H1 (cell line): ENCODE measurements at regions not wholly inside any gene's neighbourhood (a gene's known extent, or its start where the extent isn't known, plus 50 kb on each side); places are given as distances from the start of the nearest gene placed in this dataset.

Experiments used
- CTCF ChIA-PET: fragments of 300-600 bp; sonication (Branson Sonifier 250); formaldehyde crosslinking; loops from one replicate; lab custom pipeline; 2021; ENCODE audit not compliant: partially characterized antibody; lab: Charles Lee
- POLR2A ChIA-PET: fragments of 300-600 bp; sonication (Branson Sonifier 250); formaldehyde crosslinking; loops from one replicate; lab custom pipeline; 2021; ENCODE audit warnings: inconsistent platforms; ENCODE audit not compliant: partially characterized antibody; lab: Charles Lee
- DNase-seq, 2 experiments: peaks; one replicate each; pipeline versions ENCODE4 v3.0.0 to v3.0.0-alpha.2; 2010 to 2022; ENCODE audit warnings: low spot score in 2 of 2, low read depth in 1 of 2, mixed read lengths in 1 of 2
- FAIRE-seq: peaks from 2 replicates; lab custom pipeline; 2011; peaks lifted over from hg19 to GRCh38; lab: Jason Lieb, UNC
- H2AFZ ChIP-seq: 2 replicates; pipeline ENCODE4 v1.8.1; 2012; ENCODE audit warnings: low read length, inconsistent platforms
- H2AK5ac ChIP-seq: 2 replicates; pipeline ENCODE4 v1.6.1; 2013; ENCODE audit warnings: low read depth, low read length
- H2BK120ac ChIP-seq: replicated peaks from 2 replicates; pipeline ENCODE3; 2013; ENCODE audit warnings: low read depth, low read length, inconsistent platforms
- H2BK12ac ChIP-seq: 2 replicates; pipeline ENCODE4 v1.6.1; 2013; ENCODE audit warnings: low read depth, low read length
- H2BK15ac ChIP-seq: 2 replicates; pipeline ENCODE4 v1.6.1; 2013; ENCODE audit warnings: low read length
- H2BK20ac ChIP-seq: 2 replicates; pipeline ENCODE4 v1.6.1; 2013; ENCODE audit warnings: low read length
- H2BK5ac ChIP-seq: 2 replicates; pipeline ENCODE4 v1.6.1; 2013; ENCODE audit warnings: low read depth, low read length
- H3K14ac ChIP-seq: 2 replicates; pipeline ENCODE4 v1.6.1; 2013; ENCODE audit warnings: inconsistent platforms; ENCODE audit not compliant: insufficient read length
- H3K18ac ChIP-seq: 2 replicates; pipeline ENCODE4 v1.6.1; 2013; ENCODE audit warnings: low read length; ENCODE audit errors: extremely low read depth
- H3K23ac ChIP-seq: 2 replicates; pipeline ENCODE4 v1.6.1; 2013; ENCODE audit warnings: inconsistent platforms; ENCODE audit not compliant: insufficient read length
- H3K23me2 ChIP-seq: 2 replicates; pipeline ENCODE4 v1.6.1; 2013; ENCODE audit warnings: low read depth, low read length
- H3K27ac ChIP-seq: 2 replicates; pipeline ENCODE4 v1.6.1; 2011; ENCODE audit warnings: low read depth, low read length, inconsistent platforms
- H3K27me3 ChIP-seq, 4 experiments: replicated peaks in 1 of 4; 1 replicate in 1 of 4; 2 replicates in 3 of 4; pipeline versions ENCODE4 v1.6.1 to v1.8.1; 2011 to 2013; ENCODE audit warnings: low read length in 3 of 4, mild to moderate bottlenecking in 3 of 4, inconsistent platforms in 2 of 4, mixed read lengths in 2 of 4, moderate library complexity in 1 of 4; ENCODE audit not compliant: control insufficient read depth in 3 of 4, insufficient read depth in 3 of 4; ENCODE audit errors: extremely low read depth in 1 of 4
- H3K36me3 ChIP-seq, 4 experiments: 2 replicates each; pipeline versions ENCODE4 v1.6.1 to v1.8.1; 2011 to 2013; ENCODE audit warnings: mild to moderate bottlenecking in 4 of 4, low read length in 3 of 4, moderate library complexity in 2 of 4, control low read depth in 1 of 4, inconsistent platforms in 1 of 4; ENCODE audit not compliant: insufficient read depth in 4 of 4, control insufficient read depth in 2 of 4
- H3K4ac ChIP-seq: replicated peaks from 2 replicates; pipeline ENCODE3; 2013; ENCODE audit warnings: low read length, low read depth, mixed read lengths, inconsistent platforms; ENCODE audit not compliant: insufficient read length
- H3K4me1 ChIP-seq, 4 experiments: replicated peaks in 1 of 4; 1 replicate in 1 of 4; 2 replicates in 3 of 4; pipeline versions ENCODE4 v1.6.1 to v1.8.1; 2011 to 2013; ENCODE audit warnings: low read length in 3 of 4, inconsistent platforms in 2 of 4, mixed read lengths in 1 of 4; ENCODE audit not compliant: insufficient read depth in 4 of 4, control insufficient read depth in 3 of 4
- H3K4me2 ChIP-seq, 2 experiments: 2 replicates each; pipeline versions ENCODE4 v1.6.1 to v1.8.1; 2011 to 2013; ENCODE audit warnings: low read depth in 2 of 2, low read length in 2 of 2, control low read depth in 1 of 2, inconsistent platforms in 1 of 2, mild to moderate bottlenecking in 1 of 2; ENCODE audit not compliant: insufficient read depth in 1 of 2
- H3K4me3 ChIP-seq, 4 experiments: fragments of 200-600, 300-600 bp in 1 of 4; sonication (generic), shearing (Covaris generic), sonication (Bioruptor Twin) in 1 of 4; 2 replicates each; pipeline versions ENCODE4 v1.5.1 to v1.8.1; 2011 to 2016; ENCODE audit warnings: low read length in 4 of 4, low read depth in 3 of 4, control low read depth in 2 of 4, inconsistent platforms in 2 of 4, mild to moderate bottlenecking in 2 of 4, mixed read lengths in 1 of 4, moderate library complexity in 1 of 4; ENCODE audit not compliant: insufficient read depth in 2 of 4; ENCODE audit errors: extremely low read depth in 1 of 4
- H3K56ac ChIP-seq: replicated peaks from 2 replicates; pipeline ENCODE3; 2013; ENCODE audit warnings: low read depth, mild to moderate bottlenecking, mixed read lengths, low read length, inconsistent platforms; ENCODE audit not compliant: insufficient read length
- H3K79me1 ChIP-seq: 2 replicates; pipeline ENCODE4 v1.6.1; 2013; ENCODE audit warnings: low read depth, low read length, control low read depth
- H3K79me2 ChIP-seq, 2 experiments: 2 replicates each; pipeline versions ENCODE4 v1.6.1 to v1.8.1; 2012 to 2013; ENCODE audit warnings: low read length in 2 of 2, mild to moderate bottlenecking in 2 of 2, inconsistent platforms in 1 of 2; ENCODE audit not compliant: insufficient read depth in 2 of 2, control insufficient read depth in 1 of 2
- H3K9ac ChIP-seq, 4 experiments: replicated peaks in 1 of 4; 1 replicate in 1 of 4; 2 replicates in 3 of 4; pipeline versions ENCODE4 v1.6.1 to v1.8.1; 2011 to 2013; ENCODE audit warnings: low read depth in 3 of 4, low read length in 3 of 4, control low read depth in 2 of 4, mild to moderate bottlenecking in 2 of 4, moderate library complexity in 2 of 4, inconsistent platforms in 1 of 4; ENCODE audit errors: extremely low read depth in 1 of 4
- H3K9me3 ChIP-seq, 2 experiments: 2 replicates each; pipeline versions ENCODE4 v1.6.1 to v1.8.1; 2012 to 2013; ENCODE audit warnings: mild to moderate bottlenecking in 2 of 2, moderate library complexity in 2 of 2, control low read depth in 1 of 2, inconsistent platforms in 1 of 2, low read depth in 1 of 2, low read length in 1 of 2, mixed read lengths in 1 of 2; ENCODE audit not compliant: insufficient read depth in 2 of 2
- H4K20me1 ChIP-seq, 2 experiments: replicated peaks in 1 of 2; 2 replicates each; pipeline versions ENCODE3 to v1.8.1; 2011 to 2013; ENCODE audit warnings: inconsistent platforms in 2 of 2, low read length in 2 of 2, mild to moderate bottlenecking in 1 of 2; ENCODE audit not compliant: insufficient read depth in 2 of 2, control insufficient read depth in 1 of 2
- H4K5ac ChIP-seq: 2 replicates; pipeline ENCODE4 v1.6.1; 2013; ENCODE audit warnings: low read length, low read depth, mixed read lengths, inconsistent platforms; ENCODE audit not compliant: insufficient read length
- H4K8ac ChIP-seq: 2 replicates; pipeline ENCODE4 v1.8.0; 2013; ENCODE audit warnings: mild to moderate bottlenecking, moderate library complexity, low read length, inconsistent platforms; ENCODE audit not compliant: insufficient read depth; ENCODE audit errors: extremely low read depth
- H4K91ac ChIP-seq: replicated peaks from 2 replicates; pipeline ENCODE3; 2013; ENCODE audit warnings: low read length, mixed read lengths, inconsistent platforms; ENCODE audit not compliant: insufficient read length
- EZH2 ChIP-seq: fragments of 200-600 bp; sonication (generic); IDR thresholded peaks from 2 replicates; pipeline ENCODE4 v1.7.1; 2012; ENCODE audit warnings: low read depth, mild to moderate bottlenecking, moderate library complexity, low read length, inconsistent platforms; ENCODE audit not compliant: severe bottlenecking
- WGBS, 2 experiments: shearing (Covaris generic) in 1 of 2; methylation state at CpG; one replicate each; pipeline versions ENCODE4 v1.1.6 to v1.1.7; 2013 to 2015; ENCODE audit warnings: low lambda C conversion rate in 2 of 2, mixed read lengths in 2 of 2, inconsistent platforms in 1 of 2, low coverage in 1 of 2, missing lambda C conversion rate in 1 of 2; ENCODE audit not compliant: insufficient replicate concordance in 2 of 2, insufficient coverage in 1 of 2, insufficient read length in 1 of 2; ENCODE audit errors: extremely low coverage in 1 of 2, missing lambda C conversion rate in 1 of 2; 5-methylcytosine and 5-hydroxymethylcytosine counted together

- no peak overlapping the region for H2BK120ac ChIP-seq
- no peak overlapping the region for H4K91ac ChIP-seq
- no peak overlapping the region for H2BK20ac ChIP-seq
- no peak overlapping the region for H3K14ac ChIP-seq
- no peaks in the 10 kb centered on the region for H4K20me1 ChIP-seq
- H4K8ac ChIP-seq: no peak overlapping the region
- no peak overlapping the region for H3K4me2 ChIP-seq
- FAIRE-seq (no peak), DNase-seq (no peak)
- H3K79me2 ChIP-seq: no peaks in the 10 kb centered on the region
- WGBS, 2 experiments: 98% methylated on average over 6 of the region's 6 CpGs; no CpG with 5 or more reads in 1 of the 2 experiments
- no peak overlapping the region for H3K18ac ChIP-seq
- H3K56ac ChIP-seq: no peak overlapping the region
- H2BK12ac ChIP-seq: no peak overlapping the region
- H2AFZ ChIP-seq: no peak overlapping the region
- POLR2A ChIA-PET: no interaction called here
- no peak overlapping the region for H2BK15ac ChIP-seq
- CTCF ChIA-PET: interaction anchor here (1.5 to 2.5 kb wide), 2 partner anchors 13 to 208 kb away, joined by 4 to 16 read pairs; no protein-coding TSS in a partner anchor
- H3K4me3 ChIP-seq: no peak overlapping the region
- no peak overlapping the region for H3K4ac ChIP-seq
- H4K5ac ChIP-seq: no peak overlapping the region
- H3K23me2 ChIP-seq: no peaks in the 10 kb centered on the region
- no peak overlapping the region for H3K27ac ChIP-seq
- H3K23ac ChIP-seq: no peak overlapping the region
- H3K79me1 ChIP-seq: no peaks in the 10 kb centered on the region
- no peaks in the 10 kb centered on the region for H3K9me3 ChIP-seq
- H3K36me3 ChIP-seq: no peaks in the 10 kb centered on the region
- no peak overlapping the region for H2AK5ac ChIP-seq
- no peak overlapping the region for H2BK5ac ChIP-seq
- H3K27me3 ChIP-seq: no peaks in the 10 kb centered on the region
- peaks cover 0 to 4% (median 0%) of the 10 kb centered on the region in 4 experiments; a peak in 1 of 7 replicates for H3K4me1 ChIP-seq
- no peak overlapping the region for H3K9ac ChIP-seq
- no peak for TF ChIP-seq EZH2
Measured at GRCh38 chr6:85114581-85114935, 335.3 kb upstream of the NT5E start.
